WI38 (cell line): ENCODE measurements at regions not wholly inside any gene's neighbourhood (a gene's known extent, or its start where the extent isn't known, plus 50 kb on each side); places are given as distances from the start of the nearest gene placed in this dataset.

ENCODE experiments used
- H3K4me3 ChIP-seq: 2 replicates; pipeline ENCODE4 v1.5.1; 2011; ENCODE audit warnings: low read depth, mild to moderate bottlenecking, control low read depth, low read length
- CTCF ChIP-seq: IDR thresholded peaks from 2 replicates; pipeline ENCODE4 v1.5.1; 2012; ENCODE audit warnings: low read depth, mild to moderate bottlenecking, control low read depth, low read length

- no peak overlapping the region for H3K4me3 ChIP-seq
These were observed 103.0 kb downstream of the EDN3 start for GRCh38 chr20:59403261-59403961.

GRCh38 chr20:59403962-59404314 is 103.5 kb downstream of the EDN3 start:
- H3K4me3 ChIP-seq, result no peak overlapping the region
- no peak for TF ChIP-seq CTCF

More at GRCh38 chr20:59403261-59403961, 103.0 kb downstream of the EDN3 start:
- TF ChIP-seq CTCF, result peak; percentile 51

- no peak for TF ChIP-seq CTCF
- no peak overlapping the region for H3K4me3 ChIP-seq
These were observed 104.3 kb downstream of the EDN3 start for GRCh38 chr20:59404749-59405148.

GRCh38 chr20:59405226-59406200 is 105.1 kb downstream of the EDN3 start:
- no peak for TF ChIP-seq CTCF
- no peak overlapping the region for H3K4me3 ChIP-seq

GRCh38 chr20:59406446-59406845 is 106.0 kb downstream of the EDN3 start:
- TF ChIP-seq CTCF, result no peak
- H3K4me3 ChIP-seq, result no peak overlapping the region

DNA sequence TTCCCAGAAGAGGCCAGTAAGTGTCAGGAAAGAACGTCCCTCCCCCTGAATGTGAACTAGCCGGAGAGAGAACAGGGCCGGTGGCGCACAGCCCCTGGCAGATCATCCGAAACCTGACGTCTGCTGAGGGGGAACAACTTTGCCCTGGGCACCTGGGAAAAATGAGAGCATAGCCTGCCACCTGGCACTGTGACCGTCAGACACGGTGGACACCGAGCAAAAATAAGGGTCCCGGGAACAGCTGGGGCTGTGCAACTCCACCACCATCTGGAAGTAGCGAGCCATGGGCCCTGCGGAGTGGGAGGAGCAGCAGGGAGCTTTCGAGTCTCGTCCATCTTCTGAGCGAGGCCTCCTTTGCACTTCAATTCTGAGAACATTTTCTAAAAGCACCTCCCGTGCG is 110.8 kb downstream of the EDN3 start:
- no peak overlapping the region for H3K4me3 ChIP-seq
- no peak for TF ChIP-seq CTCF

DNA sequence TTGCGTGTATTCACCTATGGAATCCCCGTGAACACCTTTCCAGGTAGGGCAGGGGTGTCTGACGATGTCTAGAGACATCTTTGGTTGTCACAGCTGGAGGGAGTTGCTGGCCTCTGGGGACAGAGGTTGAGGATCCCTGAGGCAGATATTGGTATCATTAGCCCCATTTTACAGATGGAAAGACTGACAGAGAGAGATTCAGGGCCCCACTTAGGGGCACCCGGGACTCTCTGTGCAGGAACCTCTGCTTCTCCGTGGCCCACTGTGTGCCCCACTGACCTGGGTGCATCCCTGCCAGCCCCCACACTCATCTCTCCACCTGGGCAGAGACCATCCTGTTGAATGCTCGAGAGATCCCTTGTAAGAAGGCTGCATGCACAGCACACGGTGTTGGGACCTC is 111.2 kb downstream of the EDN3 start:
- no peak for TF ChIP-seq CTCF
- H3K4me3 ChIP-seq, result no peak overlapping the region
